ENCODE measurements at regions not wholly inside any gene's neighbourhood (a gene's known extent, or its start where the extent isn't known, plus 50 kb on each side); places are given as distances from the start of the nearest gene placed in this dataset.

DNA sequence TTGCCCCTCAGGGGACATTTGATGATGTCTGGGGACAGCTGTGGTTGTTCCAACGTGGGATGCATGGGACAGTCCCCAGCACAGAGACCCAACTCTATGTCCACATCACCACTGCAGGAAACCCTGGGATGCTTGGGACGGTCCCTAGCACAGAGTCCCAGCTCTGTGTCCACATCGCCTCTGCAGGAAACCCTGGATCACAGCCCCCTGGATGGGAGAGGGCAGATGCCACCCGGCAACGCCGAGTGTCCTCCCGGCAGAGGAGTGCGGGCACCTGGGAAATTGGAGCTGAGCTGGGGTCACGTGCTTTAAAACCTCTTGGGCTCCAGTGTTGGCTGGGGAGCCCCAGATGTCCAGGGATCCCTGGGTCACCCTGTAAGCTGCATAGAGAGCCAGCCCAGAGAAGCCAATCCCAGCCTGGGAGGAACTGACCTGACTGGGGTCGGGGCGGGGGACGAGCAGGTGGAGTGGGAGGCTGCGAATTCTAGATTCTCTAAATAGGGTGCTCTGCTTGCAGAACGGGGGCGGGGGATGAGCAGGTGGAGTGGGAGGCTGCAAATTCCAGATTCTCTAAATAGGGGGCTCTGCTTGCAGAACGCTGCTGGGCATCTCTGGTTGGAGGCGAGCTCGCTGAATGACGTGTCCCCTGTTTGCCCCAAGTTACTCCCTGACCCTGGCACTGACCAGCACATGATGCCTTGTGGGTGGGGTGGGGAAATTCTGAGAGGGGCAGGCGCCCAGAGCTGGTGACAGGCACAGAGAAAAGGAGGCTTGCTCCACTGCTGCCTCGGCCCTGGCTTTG lies 1197.8 kb downstream of the BRD1 start:
- no peak overlapping the region for H3K4me3 ChIP-seq (ENCODE audit: low read length)
- no peak for DNase-seq (ENCODE audit: low read depth)
- TF ChIP-seq, protein P1, sequence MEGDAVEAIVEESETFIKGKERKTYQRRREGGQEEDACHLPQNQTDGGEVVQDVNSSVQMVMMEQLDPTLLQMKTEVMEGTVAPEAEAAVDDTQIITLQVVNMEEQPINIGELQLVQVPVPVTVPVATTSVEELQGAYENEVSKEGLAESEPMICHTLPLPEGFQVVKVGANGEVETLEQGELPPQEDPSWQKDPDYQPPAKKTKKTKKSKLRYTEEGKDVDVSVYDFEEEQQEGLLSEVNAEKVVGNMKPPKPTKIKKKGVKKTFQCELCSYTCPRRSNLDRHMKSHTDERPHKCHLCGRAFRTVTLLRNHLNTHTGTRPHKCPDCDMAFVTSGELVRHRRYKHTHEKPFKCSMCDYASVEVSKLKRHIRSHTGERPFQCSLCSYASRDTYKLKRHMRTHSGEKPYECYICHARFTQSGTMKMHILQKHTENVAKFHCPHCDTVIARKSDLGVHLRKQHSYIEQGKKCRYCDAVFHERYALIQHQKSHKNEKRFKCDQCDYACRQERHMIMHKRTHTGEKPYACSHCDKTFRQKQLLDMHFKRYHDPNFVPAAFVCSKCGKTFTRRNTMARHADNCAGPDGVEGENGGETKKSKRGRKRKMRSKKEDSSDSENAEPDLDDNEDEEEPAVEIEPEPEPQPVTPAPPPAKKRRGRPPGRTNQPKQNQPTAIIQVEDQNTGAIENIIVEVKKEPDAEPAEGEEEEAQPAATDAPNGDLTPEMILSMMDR (IDR thresholded peaks at IDR 0.05; ENCODE audit: insufficient read depth, low read depth, low read length, missing control alignments) = no peak

DNA sequence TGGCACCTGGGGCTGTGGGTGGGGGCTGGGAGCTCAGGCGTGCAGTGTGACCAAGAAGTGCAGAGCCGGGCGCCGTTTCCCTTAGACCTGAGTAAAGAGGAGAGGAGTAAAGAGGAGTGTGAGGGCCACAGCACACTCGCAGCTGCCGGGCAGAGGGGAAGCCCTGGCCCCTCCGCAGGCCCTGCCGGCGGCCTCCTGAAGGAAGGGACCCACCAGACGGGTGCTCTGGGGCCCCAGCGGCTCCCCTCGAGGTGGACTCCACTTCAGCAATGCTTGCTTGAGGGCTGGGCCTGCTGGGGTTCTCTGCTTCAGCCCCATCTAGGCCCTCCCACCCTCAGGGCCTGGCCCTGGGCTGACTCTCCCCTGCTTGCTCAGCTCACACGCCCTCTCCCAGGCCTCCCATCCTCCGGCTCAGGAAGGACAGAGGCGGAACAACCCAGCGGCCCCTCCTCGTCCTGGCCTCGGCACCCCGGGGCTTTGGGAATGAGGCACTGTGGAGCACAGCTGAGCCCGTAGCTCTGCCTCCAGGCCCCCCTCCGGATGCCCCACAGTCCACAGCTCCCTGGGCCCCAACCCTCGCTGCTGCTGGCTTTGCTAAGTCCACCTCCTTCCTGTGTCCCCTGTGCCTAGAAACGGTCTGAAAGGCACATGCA lies 1198.7 kb downstream of the BRD1 start:
- no peak overlapping the region for H3K4me3 ChIP-seq (ENCODE audit: low read length)
- TF ChIP-seq, protein P1 (IDR thresholded peaks at IDR 0.05; ENCODE audit: insufficient read depth, low read depth, low read length, missing control alignments) = no peak
- no peak for DNase-seq (ENCODE audit: low read depth)

DNA sequence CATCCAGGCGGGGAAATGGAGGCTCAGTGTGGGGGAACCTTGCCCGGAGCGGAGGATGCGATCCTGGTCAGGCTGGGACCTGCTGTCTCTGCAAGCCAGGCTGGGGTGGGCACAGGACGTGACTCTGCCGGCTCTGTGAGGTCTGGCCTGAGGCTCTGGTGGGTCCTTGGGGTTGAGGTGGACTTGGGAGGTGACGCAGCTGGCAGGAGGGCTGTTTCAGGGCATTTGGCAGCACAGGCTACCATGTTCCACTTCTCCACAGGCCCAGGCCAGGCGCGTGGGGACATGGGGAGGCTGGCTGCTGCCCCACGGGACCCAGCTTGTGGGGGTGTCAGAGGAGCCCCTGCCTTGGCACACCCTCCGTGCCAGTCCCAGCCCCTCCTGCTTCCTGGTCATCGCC lies 1199.7 kb downstream of the BRD1 start:
- TF ChIP-seq, protein P1 (IDR thresholded peaks at IDR 0.05; ENCODE audit: insufficient read depth, low read depth, low read length, missing control alignments) = no peak
- no peak for DNase-seq (ENCODE audit: low read depth)
- no peak overlapping the region for H3K4me3 ChIP-seq (ENCODE audit: low read length)

DNA sequence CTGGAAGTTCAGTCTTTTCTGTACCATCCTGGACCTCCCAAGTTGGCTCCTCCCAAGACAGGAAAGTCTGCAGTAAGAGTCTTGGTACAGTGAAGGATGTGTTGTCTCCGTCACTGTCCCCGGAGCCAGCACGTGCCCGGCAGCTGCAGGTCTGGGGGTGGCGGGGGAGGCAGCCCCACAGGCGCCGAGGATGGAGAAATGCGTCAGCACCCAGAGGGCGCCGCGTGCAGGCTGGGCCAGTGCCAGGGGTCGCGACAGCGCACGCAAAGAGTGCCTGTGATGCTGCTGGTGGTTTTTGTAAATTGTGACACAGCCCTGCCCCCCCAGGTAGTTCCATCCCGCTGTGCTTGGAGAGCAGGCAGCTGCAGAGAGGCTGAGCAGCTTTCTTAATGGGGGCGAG lies 1200.5 kb downstream of the BRD1 start:
- no peak for DNase-seq (ENCODE audit: low read depth)
- TF ChIP-seq, protein P1 (IDR thresholded peaks at IDR 0.05; ENCODE audit: insufficient read depth, low read depth, low read length, missing control alignments) = no peak
- no peak overlapping the region for H3K4me3 ChIP-seq (ENCODE audit: low read length)

DNA sequence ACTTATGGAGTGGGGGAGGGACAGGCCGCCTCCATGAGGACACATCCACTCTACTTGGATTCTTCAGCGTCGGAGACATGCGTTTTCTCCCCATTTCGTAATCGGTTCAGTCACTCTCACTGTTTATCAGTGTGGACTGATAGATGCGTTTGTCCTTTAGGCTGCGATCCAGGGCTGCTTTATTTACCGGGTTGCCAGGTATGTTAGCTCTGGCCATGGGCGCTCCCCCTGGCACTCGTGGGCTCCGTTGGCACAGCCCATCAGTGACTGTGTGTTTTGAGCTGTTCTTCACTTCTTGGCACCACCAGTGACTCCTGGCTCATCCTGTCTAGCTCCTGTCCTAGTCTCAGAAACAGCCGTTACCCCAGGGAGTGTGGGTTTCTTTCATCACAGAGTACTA lies 1203.3 kb downstream of the BRD1 start:
- no peak for DNase-seq (ENCODE audit: low read depth)
- H3K4me3 ChIP-seq (ENCODE audit: low read length) = no peak overlapping the region
- TF ChIP-seq, protein P1 (IDR thresholded peaks at IDR 0.05; ENCODE audit: insufficient read depth, low read depth, low read length, missing control alignments) = no peak

DNA sequence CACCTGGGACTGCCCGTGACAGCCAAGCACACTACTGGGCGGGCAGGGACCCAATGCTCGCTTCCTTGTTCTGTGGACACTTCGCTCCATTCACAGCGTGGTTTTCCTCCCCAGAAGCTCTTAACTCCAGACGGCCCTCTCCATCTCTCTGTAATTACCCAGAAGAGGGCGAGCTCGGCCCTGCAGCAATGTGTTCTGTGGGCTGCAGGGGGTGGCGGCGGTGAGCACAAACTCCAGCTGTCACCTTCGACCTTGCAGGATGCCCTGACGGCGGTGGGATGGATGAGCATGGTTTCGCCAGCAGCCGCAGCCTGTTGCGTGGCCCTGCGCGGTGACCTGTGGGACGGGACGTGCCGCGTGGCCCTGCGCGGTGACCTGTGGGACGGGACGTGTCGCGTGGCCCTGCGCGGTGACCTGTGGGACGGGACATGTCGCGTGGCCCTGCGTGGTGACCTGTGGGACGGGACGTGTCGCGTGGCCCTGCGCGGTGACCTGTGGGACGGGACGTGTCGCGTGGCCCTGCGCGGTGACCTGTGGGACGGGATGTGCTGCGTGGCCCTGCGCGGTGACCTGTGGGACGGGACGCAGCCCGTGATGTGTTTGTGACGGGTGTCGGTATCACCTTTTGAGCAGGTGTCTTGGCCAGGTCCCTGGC lies 1204.7 kb downstream of the BRD1 start:
- no peak overlapping the region for H3K4me3 ChIP-seq (ENCODE audit: low read length)
- no peak for DNase-seq (ENCODE audit: low read depth)
- TF ChIP-seq, protein P1 (IDR thresholded peaks at IDR 0.05; ENCODE audit: insufficient read depth, low read depth, low read length, missing control alignments) = no peak

Measured in epithelial cell of esophagus (primary cell).